GM23338 (cell line): ENCODE measurements at regions not wholly inside any gene's neighbourhood (a gene's known extent, or its start where the extent isn't known, plus 50 kb on each side); places are given as distances from the start of the nearest gene placed in this dataset.
"Not testable (repeated sequence)": the region's sequence is repeated elsewhere in the genome, so short reads cannot be mapped to it uniquely, and the experiment has no call there.

Source experiments
- ATAC-seq: fragments of 200-7000 bp; cut with Tn5 transposase; 3 replicates; pipeline ENCODE4 v1.9.1; 2020
- DNase-seq: peaks from one replicate; pipeline ENCODE4 v3.0.0-alpha.2; 2015; ENCODE audit warnings: low spot score
- H2AFZ ChIP-seq: fragments of 200-600 bp; sonication (generic); 2 replicates; pipeline ENCODE4 v1.8.0; 2016; ENCODE audit warnings: antibody characterized with exemption, mild to moderate bottlenecking, moderate library complexity
- H3F3A ChIP-seq: fragments of 200-600 bp; sonication (generic); replicated peaks from 2 replicates; pipeline ENCODE4 v1.8.0; 2017; ENCODE audit warnings: antibody characterized with exemption, mixed run types, low read depth
- H3K27ac ChIP-seq: fragments of 200-600 bp; sonication (generic); 2 replicates; pipeline ENCODE4 v1.6.1; 2016; ENCODE audit warnings: low read depth
- H3K27me3 ChIP-seq: fragments of 200-600 bp; sonication (generic); 2 replicates; pipeline ENCODE4 v1.8.0; 2016; ENCODE audit warnings: mild to moderate bottlenecking, mixed run types, moderate library complexity; ENCODE audit not compliant: insufficient read depth
- H3K36me3 ChIP-seq: fragments of 200-600 bp; sonication (generic); 2 replicates; pipeline ENCODE4 v1.8.0; 2016; ENCODE audit warnings: mild to moderate bottlenecking; ENCODE audit not compliant: insufficient read depth
- H3K4me1 ChIP-seq: fragments of 200-600 bp; sonication (generic); 2 replicates; pipeline ENCODE4 v1.8.0; 2016; ENCODE audit warnings: mild to moderate bottlenecking, moderate library complexity; ENCODE audit not compliant: insufficient read depth
- H3K4me2 ChIP-seq: fragments of 200-600 bp; sonication (generic); 2 replicates; pipeline ENCODE4 v1.7.1; 2017; ENCODE audit warnings: mixed run types
- H3K4me3 ChIP-seq: fragments of 200-600 bp; sonication (generic); 2 replicates; pipeline ENCODE4 v1.6.1; 2016; ENCODE audit warnings: mixed run types
- H3K79me2 ChIP-seq: fragments of 200-600 bp; sonication (generic); replicated peaks from 2 replicates; pipeline ENCODE4 v1.8.0; 2017; ENCODE audit warnings: mild to moderate bottlenecking; ENCODE audit not compliant: insufficient read depth
- H3K9me2 ChIP-seq: fragments of 200-600 bp; sonication (generic); 2 replicates; pipeline ENCODE4 v1.8.0; 2017; ENCODE audit not compliant: insufficient read depth
- H4K20me1 ChIP-seq: fragments of 200-600 bp; sonication (generic); replicated peaks from 2 replicates; pipeline ENCODE4 v1.8.0; 2017; ENCODE audit warnings: mild to moderate bottlenecking; ENCODE audit not compliant: insufficient read depth
- H3K27ac Mint-ChIP-seq: 2 replicates; pipeline ENCODE4 v1.8.0; 2020; ENCODE audit warnings: inconsistent platforms, mild to moderate bottlenecking, moderate library complexity, mixed read lengths
- H3K27me3 Mint-ChIP-seq: 3 replicates; pipeline ENCODE4 v1.8.0; 2022; ENCODE audit warnings: low read depth, mild to moderate bottlenecking, moderate library complexity, mixed read lengths, inconsistent platforms; ENCODE audit not compliant: insufficient read depth, poor library complexity
- H3K36me3 Mint-ChIP-seq: 3 replicates; pipeline ENCODE4 v1.8.0; 2021; ENCODE audit warnings: low read depth, mild to moderate bottlenecking, inconsistent platforms, moderate library complexity, mixed read lengths
- H3K4me1 Mint-ChIP-seq: 3 replicates; pipeline ENCODE4 v1.8.0; 2020; ENCODE audit warnings: mild to moderate bottlenecking, inconsistent platforms, mixed read lengths
- H3K4me3 Mint-ChIP-seq: 3 replicates; pipeline ENCODE4 v1.8.0; 2021; ENCODE audit warnings: moderate library complexity, mild to moderate bottlenecking, inconsistent platforms, mixed read lengths
- H3K9me3 Mint-ChIP-seq: 3 replicates; pipeline ENCODE4 v1.8.0; 2020; ENCODE audit warnings: moderate library complexity, mild to moderate bottlenecking, inconsistent platforms, mixed read lengths
- JUNB ChIP-seq: IDR thresholded peaks from one replicate; pipeline ENCODE4 v1.6.1; 2016; ENCODE audit warnings: antibody characterized with exemption; ENCODE audit not compliant: unreplicated experiment
- NANOG ChIP-seq: IDR thresholded peaks from 2 replicates; pipeline ENCODE4 v1.6.1; 2016; ENCODE audit warnings: antibody characterized with exemption, borderline replicate concordance
- POLR2AphosphoS5 ChIP-seq: IDR thresholded peaks from 2 replicates; pipeline ENCODE4 v1.6.1; 2016; ENCODE audit warnings: antibody characterized with exemption, low read depth
- STAT1 ChIP-seq: IDR thresholded peaks from one replicate; pipeline ENCODE4 v1.6.1; 2016; ENCODE audit warnings: antibody characterized with exemption; ENCODE audit not compliant: unreplicated experiment
- ZNF462 ChIP-seq: fragments of 250-450 bp; sonication (Bioruptor Pico); IDR thresholded peaks from 2 replicates; pipeline ENCODE4 v1.5.0; 2020; ENCODE audit warnings: mild to moderate bottlenecking, moderate library complexity

- H3K27me3 ChIP-seq: no peaks in the 10 kb centered on the region
- H3F3A ChIP-seq: no peaks in the 10 kb centered on the region; the same call in 1 of the 2 replicates
- H3K4me1 Mint-ChIP-seq: peaks cover 21% of the 10 kb centered on the region
- H3K4me3 Mint-ChIP-seq: no peak overlapping the region
- H3K27me3 Mint-ChIP-seq: no peaks in the 10 kb centered on the region
- no peak overlapping the region for H3K4me3 ChIP-seq
- H3K36me3 ChIP-seq: no peaks in the 10 kb centered on the region
- no peaks in the 10 kb centered on the region for H3K79me2 ChIP-seq
- H3K4me1 ChIP-seq: peaks cover 20% of the 10 kb centered on the region
- no peaks in the 10 kb centered on the region for H3K9me2 ChIP-seq
- H3K27ac ChIP-seq: no peak overlapping the region
- no peaks in the 10 kb centered on the region for H3K9me3 Mint-ChIP-seq
- no peak overlapping the region for H3K4me2 ChIP-seq
- no peaks in the 10 kb centered on the region for H4K20me1 ChIP-seq
- H3K36me3 Mint-ChIP-seq: no peaks in the 10 kb centered on the region
- ATAC-seq (peak; percentile 82), DNase-seq (peak; percentile 39)
- H2AFZ ChIP-seq: peak overlapping the region; percentile 84; the same call in 1 of the 2 replicates
- peak overlapping the region; percentile 64; the same call in 1 of the 2 replicates for H3K27ac Mint-ChIP-seq
- TF ChIP-seq NANOG: no peak
- no peak for TF ChIP-seq JUNB
- TF ChIP-seq ZNF462: no peak
- TF ChIP-seq STAT1: no peak
- TF ChIP-seq POLR2AphosphoS5: no peak
Observed at GRCh38 chr12:113700943-113701342, 229.3 kb upstream of the LHX5 start.

GRCh38 chr12:113699984-113700383 lies 228.3 kb upstream of the LHX5 start:
- not testable (repeated sequence) for H3K27ac ChIP-seq, H3K4me3 ChIP-seq, H4K20me1 ChIP-seq, H3K9me2 ChIP-seq, H3K27me3 ChIP-seq, H3F3A ChIP-seq, H3K4me3 Mint-ChIP-seq, ATAC-seq, H3K27me3 Mint-ChIP-seq, H3K36me3 Mint-ChIP-seq, H2AFZ ChIP-seq, H3K79me2 ChIP-seq, H3K27ac Mint-ChIP-seq, H3K36me3 ChIP-seq, H3K9me3 Mint-ChIP-seq, H3K4me2 ChIP-seq, DNase-seq
- peaks cover 20% of the 10 kb centered on the region for H3K4me1 ChIP-seq
- peaks cover 21% of the 10 kb centered on the region for H3K4me1 Mint-ChIP-seq
